22Rv1 (cell line): ENCODE measurements at regions not wholly inside any gene's neighbourhood (a gene's known extent, or its start where the extent isn't known, plus 50 kb on each side); places are given as distances from the start of the nearest gene placed in this dataset.
"Not testable (repeated sequence)": the region's sequence is repeated elsewhere in the genome, so short reads cannot be mapped to it uniquely, and the experiment has no call there.

Source experiments
- CTCF ChIP-seq: fragments of 450-650 bp; IDR thresholded peaks from 2 replicates; pipeline ENCODE4 v1.5.1; 2017; ENCODE audit warnings: mild to moderate bottlenecking
- ZFX ChIP-seq: fragments of 450-650 bp; IDR thresholded peaks from 2 replicates; pipeline ENCODE4 v1.6.1; 2017; ENCODE audit warnings: antibody characterized with exemption, borderline replicate concordance

- not testable (repeated sequence) for TF ChIP-seq CTCF, ZFX
Measured at GRCh38 chr15:100774044-100774443, 105.6 kb upstream of the ALDH1A3 start.
